ENCODE measurements at regions not wholly inside any gene's neighbourhood (a gene's known extent, or its start where the extent isn't known, plus 50 kb on each side); places are given as distances from the start of the nearest gene placed in this dataset.

GRCh38 chr6:50939931-50940330 lies 121.3 kb downstream of the TFAP2B start:
- no peak for DNase-seq (ENCODE audit: low spot score)
- no peaks in the 10 kb centered on the region for H3K4me1 ChIP-seq (replicated peaks)
- no peak overlapping the region for H3K4me3 ChIP-seq
- H3K27me3 ChIP-seq (replicated peaks; ENCODE audit: insufficient read depth), result no peaks in the 10 kb centered on the region
- H3K27ac ChIP-seq, result no peak overlapping the region
- WGBS, result 96% methylated on average over 1 of the region's 1 CpG
- no peaks in the 10 kb centered on the region for H3K36me3 ChIP-seq
- TF ChIP-seq POLR2A (IDR thresholded peaks at IDR 0.05), result no peak
- no peak for TF ChIP-seq CTCF (IDR thresholded peaks at IDR 0.05)
- no peak for TF ChIP-seq POLR2AphosphoS5 (IDR thresholded peaks at IDR 0.05)
- H3K9me3 ChIP-seq, result no peaks in the 10 kb centered on the region
- intact Hi-C loops (cut with DNase I), result no loop called here

GRCh38 chr6:50945789-50946188 lies 127.1 kb downstream of the TFAP2B start:
- TF ChIP-seq POLR2A (IDR thresholded peaks at IDR 0.05), result no peak
- no peak for TF ChIP-seq POLR2AphosphoS5 (IDR thresholded peaks at IDR 0.05)

GRCh38 chr6:50952092-50952907 lies 133.6 kb downstream of the TFAP2B start:
- no peak for TF ChIP-seq POLR2A (IDR thresholded peaks at IDR 0.05)
- no peak for TF ChIP-seq CTCF (IDR thresholded peaks at IDR 0.05)
- TF ChIP-seq POLR2AphosphoS5 (IDR thresholded peaks at IDR 0.05), result no peak
- no peak for DNase-seq (ENCODE audit: low spot score)
- Histone ChIP-seq H3K4me1 (replicated peaks) (no peaks in the 10 kb centered on the region), H3K4me3 (no peak overlapping the region), H3K27ac (no peak overlapping the region), H3K9me3 (no peaks in the 10 kb centered on the region), H3K27me3 (replicated peaks; ENCODE audit: insufficient read depth) (no peaks in the 10 kb centered on the region), H3K36me3 (no peaks in the 10 kb centered on the region)
- 54% methylated on average over 5 of the region's 5 CpGs for WGBS
- intact Hi-C loops (cut with DNase I), result no loop called here

More at GRCh38 chr6:50945789-50946188, 127.1 kb downstream of the TFAP2B start:
- no peak for DNase-seq (ENCODE audit: low spot score)
- no peaks in the 10 kb centered on the region for H3K4me1 ChIP-seq (replicated peaks)
- intact Hi-C loops (cut with DNase I), result no loop called here
- no peaks in the 10 kb centered on the region for H3K9me3 ChIP-seq
- H3K27ac ChIP-seq, result no peak overlapping the region
- H3K27me3 ChIP-seq (replicated peaks; ENCODE audit: insufficient read depth), result no peaks in the 10 kb centered on the region
- WGBS, result 74% methylated on average over 2 of the region's 2 CpGs
- no peaks in the 10 kb centered on the region for H3K36me3 ChIP-seq
- H3K4me3 ChIP-seq, result no peak overlapping the region

- Histone ChIP-seq H3K9me3 (no peaks in the 10 kb centered on the region), H3K27me3 (replicated peaks; ENCODE audit: insufficient read depth) (no peaks in the 10 kb centered on the region), H3K27ac (no peak overlapping the region), H3K36me3 (no peaks in the 10 kb centered on the region), H3K4me1 (replicated peaks) (no peaks in the 10 kb centered on the region), H3K4me3 (no peak overlapping the region)
- 89% methylated on average over 6 of the region's 6 CpGs for WGBS
- no peak for DNase-seq (ENCODE audit: low spot score)
- no peak for TF ChIP-seq CTCF (IDR thresholded peaks at IDR 0.05)
- no peak for TF ChIP-seq POLR2AphosphoS5 (IDR thresholded peaks at IDR 0.05)
- TF ChIP-seq POLR2A (IDR thresholded peaks at IDR 0.05), result no peak
- intact Hi-C loops (cut with DNase I), result no loop called here
These were observed 137.3 kb downstream of the TFAP2B start for GRCh38 chr6:50956014-50956413.

- intact Hi-C loops (cut with DNase I), result no loop called here
- Histone ChIP-seq H3K9me3 (no peaks in the 10 kb centered on the region), H3K27me3 (replicated peaks; ENCODE audit: insufficient read depth) (no peaks in the 10 kb centered on the region), H3K4me1 (replicated peaks) (no peaks in the 10 kb centered on the region), H3K27ac (no peak overlapping the region), H3K4me3 (no peak overlapping the region), H3K36me3 (no peaks in the 10 kb centered on the region)
- 59% methylated on average over 1 of the region's 1 CpG for WGBS
- no peak for DNase-seq (ENCODE audit: low spot score)
- TF ChIP-seq CTCF (IDR thresholded peaks at IDR 0.05) (no peak), POLR2AphosphoS5 (IDR thresholded peaks at IDR 0.05) (no peak), POLR2A (IDR thresholded peaks at IDR 0.05) (no peak)
These were observed 139.6 kb downstream of the TFAP2B start for GRCh38 chr6:50958148-50958697.

Measured in prostate gland (tissue), 2 donors.